ENCODE measurements at regions not wholly inside any gene's neighbourhood (a gene's known extent, or its start where the extent isn't known, plus 50 kb on each side); places are given as distances from the start of the nearest gene placed in this dataset.
"Not testable (repeated sequence)": the region's sequence is repeated elsewhere in the genome, so short reads cannot be mapped to it uniquely, and the experiment has no call there.

- DNase-seq (ENCODE audit: low spot score in 2 of 2); H3K4me3 ChIP-seq (ENCODE audit: low read depth, poor library complexity, severe bottlenecking); intact Hi-C loops (cut with DNase I; ENCODE audit: low total_unique reads): not testable (repeated sequence)
- no CpG with 5 or more reads among the region's 7 CpGs for WGBS, 2 donors
Measured at GRCh38 chr2:87686873-87687549, 60.9 kb upstream of the PLGLB2 start.

GRCh38 chr2:87687550-87688270, 60.2 kb upstream of the PLGLB2 start:
- DNase-seq (ENCODE audit: low spot score in 2 of 2): not testable (repeated sequence)

GRCh38 chr2:87691899-87692592, 55.8 kb upstream of the PLGLB2 start:
- 100% methylated on average over 1 of the region's 1 CpG for WGBS, 2 donors
- H3K4me3 ChIP-seq (ENCODE audit: low read depth, poor library complexity, severe bottlenecking); DNase-seq (ENCODE audit: low spot score in 2 of 2); intact Hi-C loops (cut with DNase I; ENCODE audit: low total_unique reads): not testable (repeated sequence)

More at GRCh38 chr2:87687550-87688270, 60.2 kb upstream of the PLGLB2 start:
- intact Hi-C loops (cut with DNase I; ENCODE audit: low total_unique reads); H3K4me3 ChIP-seq (ENCODE audit: low read depth, poor library complexity, severe bottlenecking): not testable (repeated sequence)
- WGBS, 2 donors: 83 to 89% methylated on average over 3 of the region's 7 CpGs

DNA sequence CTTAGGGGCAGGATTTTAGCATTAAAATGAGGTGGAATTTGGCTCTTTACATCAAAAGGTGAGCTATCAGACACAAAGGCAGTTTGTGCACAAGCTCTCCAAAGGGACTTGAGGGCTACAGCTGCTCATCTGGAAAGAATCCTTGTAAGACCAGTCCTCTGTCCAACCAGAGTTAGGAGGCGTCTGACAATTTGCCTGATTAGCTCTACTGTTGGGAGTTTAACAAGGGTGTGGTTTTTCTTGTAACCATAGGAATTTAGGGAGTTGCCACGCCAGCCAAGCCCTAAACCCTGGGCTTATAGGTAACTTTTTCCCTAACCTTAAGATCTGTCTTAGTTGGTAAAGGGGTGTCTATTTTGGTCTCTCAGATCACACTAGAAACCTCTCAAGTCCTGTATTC, 55.0 kb upstream of the PLGLB2 start:
- H3K4me3 ChIP-seq (ENCODE audit: low read depth, poor library complexity, severe bottlenecking); DNase-seq (ENCODE audit: low spot score in 2 of 2); intact Hi-C loops (cut with DNase I; ENCODE audit: low total_unique reads): not testable (repeated sequence)
- 45 to 65% methylated on average over 2 of the region's 2 CpGs for WGBS, 2 donors

GRCh38 chr2:87693882-87694281, 54.0 kb upstream of the PLGLB2 start:
- 17 to 50% methylated on average over 1 of the region's 1 CpG for WGBS, 2 donors
- DNase-seq (ENCODE audit: low spot score in 2 of 2); intact Hi-C loops (cut with DNase I; ENCODE audit: low total_unique reads); H3K4me3 ChIP-seq (ENCODE audit: low read depth, poor library complexity, severe bottlenecking): not testable (repeated sequence)

- H3K4me3 ChIP-seq (ENCODE audit: low read depth, poor library complexity, severe bottlenecking); intact Hi-C loops (cut with DNase I; ENCODE audit: low total_unique reads); DNase-seq (ENCODE audit: low spot score in 2 of 2): not testable (repeated sequence)
- 81 to 85% methylated on average over 9 of the region's 9 CpGs for WGBS, 2 donors
Measured at GRCh38 chr2:87695596-87696323, 52.1 kb upstream of the PLGLB2 start.

MicroRNAs encoded in the stretch of these regions (microRNA counts, 767-probe panel; counts per million panel counts)
- 0 to 358 counts per million in 2 donors for microRNA hsa-miR-4435

Small RNA genes lying in the stretch of these regions (microRNA-seq; reads per million reads assigned to microRNA genes)
- gene MIR4771-1 (ENCODE audit: borderline number of aligned reads in 1 of 2, borderline replicate concordance in 2 of 2): 0 reads per million in 2 donors

All from lower leg skin (tissue), 4 donors.